Esophagus muscularis mucosa (tissue), 3 donors: ENCODE measurements at regions not wholly inside any gene's neighbourhood (a gene's known extent, or its start where the extent isn't known, plus 50 kb on each side); places are given as distances from the start of the nearest gene placed in this dataset.

Experiments
- POLR2AphosphoS5 ChIP-seq, 2 donors: sonication (generic); formaldehyde crosslinking; IDR thresholded peaks; one replicate each; pipeline ENCODE4 v1.6.1; 2017; ENCODE audit warnings: antibody characterized with exemption in 2 of 2
- TF ChIP-seq, protein P1 (sequence below), 3 experiments: fragments of 200-600 bp in 2 of 3; fragments of 450-650 bp in 1 of 3; sonication (generic) in 2 of 3; IDR thresholded peaks; one replicate each; pipeline ENCODE4 v1.5.1; 2017 to 2019; ENCODE audit warnings: antibody characterized with exemption in 3 of 3, mild to moderate bottlenecking in 2 of 3, moderate library complexity in 1 of 3

DNA sequence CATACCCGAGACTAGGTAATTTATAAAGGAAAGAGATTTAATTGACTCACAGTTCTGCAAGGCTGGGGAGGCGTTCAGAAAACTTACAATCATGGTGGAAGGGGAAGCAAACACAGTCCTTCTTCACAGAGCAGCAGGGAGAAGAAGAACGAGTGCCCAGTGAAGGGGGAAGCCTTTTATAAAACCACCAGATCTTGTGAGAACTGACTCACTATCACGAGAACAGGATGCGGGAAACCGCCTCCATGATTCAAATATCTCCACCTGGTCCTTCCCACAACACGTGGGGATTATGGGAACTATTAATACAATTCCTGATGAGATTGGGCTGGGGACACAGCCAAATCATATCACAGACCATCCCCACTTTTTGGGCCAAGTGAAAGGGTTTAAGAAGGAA, 58.8 kb upstream of the CTXND1 start:
- TF ChIP-seq POLR2AphosphoS5 (IDR thresholded peaks at IDR 0.05): no peak
- TF ChIP-seq, protein P1, sequence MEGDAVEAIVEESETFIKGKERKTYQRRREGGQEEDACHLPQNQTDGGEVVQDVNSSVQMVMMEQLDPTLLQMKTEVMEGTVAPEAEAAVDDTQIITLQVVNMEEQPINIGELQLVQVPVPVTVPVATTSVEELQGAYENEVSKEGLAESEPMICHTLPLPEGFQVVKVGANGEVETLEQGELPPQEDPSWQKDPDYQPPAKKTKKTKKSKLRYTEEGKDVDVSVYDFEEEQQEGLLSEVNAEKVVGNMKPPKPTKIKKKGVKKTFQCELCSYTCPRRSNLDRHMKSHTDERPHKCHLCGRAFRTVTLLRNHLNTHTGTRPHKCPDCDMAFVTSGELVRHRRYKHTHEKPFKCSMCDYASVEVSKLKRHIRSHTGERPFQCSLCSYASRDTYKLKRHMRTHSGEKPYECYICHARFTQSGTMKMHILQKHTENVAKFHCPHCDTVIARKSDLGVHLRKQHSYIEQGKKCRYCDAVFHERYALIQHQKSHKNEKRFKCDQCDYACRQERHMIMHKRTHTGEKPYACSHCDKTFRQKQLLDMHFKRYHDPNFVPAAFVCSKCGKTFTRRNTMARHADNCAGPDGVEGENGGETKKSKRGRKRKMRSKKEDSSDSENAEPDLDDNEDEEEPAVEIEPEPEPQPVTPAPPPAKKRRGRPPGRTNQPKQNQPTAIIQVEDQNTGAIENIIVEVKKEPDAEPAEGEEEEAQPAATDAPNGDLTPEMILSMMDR (IDR thresholded peaks at IDR 0.05): no peak
